AG09319 (cell line): ENCODE measurements at regions not wholly inside any gene's neighbourhood (a gene's known extent, or its start where the extent isn't known, plus 50 kb on each side); places are given as distances from the start of the nearest gene placed in this dataset.

Experiments used
- DNase-seq: peaks from one replicate; pipeline ENCODE4 v3.0.0-alpha.2; 2010; ENCODE audit warnings: low read depth; ENCODE audit errors: extremely low read depth
- CTCF ChIP-seq: IDR thresholded peaks from 2 replicates; pipeline ENCODE4 v1.5.1; 2011; ENCODE audit warnings: low read depth, mild to moderate bottlenecking, inconsistent platforms, low read length, moderate library complexity

GRCh38 chr5:159639590-159639989, 276.7 kb upstream of the ADRA1B start:
- DNase-seq, result no peak
- no peak for TF ChIP-seq CTCF

- no peak for DNase-seq
- no peak for TF ChIP-seq CTCF
Measured at GRCh38 chr5:159640446-159640845, 275.8 kb upstream of the ADRA1B start.

GRCh38 chr5:159640921-159641320, 275.4 kb upstream of the ADRA1B start:
- TF ChIP-seq CTCF, result no peak
- DNase-seq, result no peak

GRCh38 chr5:159641371-159642039, 274.8 kb upstream of the ADRA1B start:
- no peak for TF ChIP-seq CTCF
- no peak for DNase-seq

GRCh38 chr5:159642379-159642778, 273.9 kb upstream of the ADRA1B start:
- DNase-seq, result no peak
- TF ChIP-seq CTCF, result no peak; the same call in 1 of the 2 replicates

GRCh38 chr5:159644053-159644452, 272.2 kb upstream of the ADRA1B start:
- no peak for TF ChIP-seq CTCF
- DNase-seq, result no peak

GRCh38 chr5:159645179-159645846, 271.0 kb upstream of the ADRA1B start:
- DNase-seq, result no peak
- no peak for TF ChIP-seq CTCF
